HTR-8/SVneo (cell line): ENCODE measurements at regions not wholly inside any gene's neighbourhood (a gene's known extent, or its start where the extent isn't known, plus 50 kb on each side); places are given as distances from the start of the nearest gene placed in this dataset.

Experiments
- DNase-seq: peaks from one replicate; pipeline ENCODE4 v3.0.0; 2011; ENCODE audit warnings: low spot score, mixed read lengths; ENCODE audit not compliant: insufficient read length
- FAIRE-seq: peaks from 2 replicates; lab custom pipeline; 2011; peaks lifted over from hg19 to GRCh38; lab: Jason Lieb, UNC

DNA sequence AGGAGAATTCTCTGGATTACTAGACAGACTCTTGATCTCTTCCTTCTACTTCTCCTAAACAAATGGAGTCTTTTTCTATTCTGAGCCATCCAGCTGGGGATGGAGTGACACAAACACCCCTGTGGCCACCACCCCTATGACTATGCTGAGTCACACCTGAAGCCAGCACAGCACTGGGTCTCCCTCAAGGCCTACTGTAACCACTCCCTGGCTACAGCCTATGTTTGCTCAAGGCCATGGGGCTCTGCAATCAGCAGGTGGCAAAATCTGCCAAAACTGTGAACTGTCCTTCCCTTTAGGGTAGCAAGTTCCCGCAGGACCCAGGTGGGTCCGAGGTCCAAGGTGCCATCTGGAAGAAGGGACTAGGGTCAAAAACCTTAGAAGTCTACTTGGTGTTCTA, 132.3 kb downstream of the TINAG start:
- FAIRE-seq, result peak; percentile 26
- DNase-seq, result no peak

DNA sequence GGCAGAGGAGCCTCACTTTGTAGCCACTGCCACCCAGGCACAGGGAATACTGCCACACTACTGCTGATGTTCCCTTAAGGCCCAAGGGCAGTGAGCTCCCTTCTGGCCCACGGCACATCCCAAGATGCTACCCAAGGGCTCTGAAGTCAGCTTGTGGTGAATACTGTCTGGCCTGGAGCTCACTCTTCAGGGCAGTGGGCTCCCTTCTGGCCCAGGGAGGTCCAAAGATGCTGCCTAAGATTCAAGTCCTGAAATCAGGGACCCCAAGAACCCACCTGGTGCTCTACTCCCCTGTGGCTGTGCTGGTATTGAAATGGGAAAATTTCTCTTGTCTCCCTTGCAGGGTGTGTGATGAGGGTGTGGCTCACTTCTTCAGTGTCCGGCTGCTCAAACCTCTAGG, 132.8 kb downstream of the TINAG start:
- FAIRE-seq (no peak), DNase-seq (no peak)

DNA sequence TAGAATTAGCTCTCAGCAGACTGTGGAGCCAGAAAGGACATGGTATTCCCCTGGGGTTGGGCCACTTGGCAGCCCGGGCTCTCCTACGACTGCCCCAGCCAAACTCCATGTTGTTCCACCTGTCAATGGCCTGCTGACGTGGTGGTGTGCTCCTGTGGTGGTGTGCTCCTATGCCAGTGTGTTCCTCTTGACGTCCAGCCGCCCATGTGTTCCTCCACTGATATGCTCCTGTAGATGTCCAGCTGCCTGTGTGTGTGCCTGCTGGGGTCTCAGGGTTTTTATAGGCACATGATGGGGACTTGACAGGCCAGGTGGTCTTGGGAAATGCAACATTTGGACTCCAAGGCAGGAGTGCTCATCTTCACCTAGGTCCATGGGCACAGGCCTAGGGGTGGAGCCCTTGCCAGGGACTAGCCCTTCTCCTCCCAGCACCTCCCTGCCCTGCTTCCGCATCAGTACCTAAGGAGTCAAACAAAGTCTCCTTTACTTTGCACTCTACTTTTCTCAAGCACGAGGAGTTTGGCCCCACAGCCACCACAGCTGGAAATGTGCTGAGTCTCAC, 133.5 kb downstream of the TINAG start:
- FAIRE-seq (no peak), DNase-seq (no peak)

DNA sequence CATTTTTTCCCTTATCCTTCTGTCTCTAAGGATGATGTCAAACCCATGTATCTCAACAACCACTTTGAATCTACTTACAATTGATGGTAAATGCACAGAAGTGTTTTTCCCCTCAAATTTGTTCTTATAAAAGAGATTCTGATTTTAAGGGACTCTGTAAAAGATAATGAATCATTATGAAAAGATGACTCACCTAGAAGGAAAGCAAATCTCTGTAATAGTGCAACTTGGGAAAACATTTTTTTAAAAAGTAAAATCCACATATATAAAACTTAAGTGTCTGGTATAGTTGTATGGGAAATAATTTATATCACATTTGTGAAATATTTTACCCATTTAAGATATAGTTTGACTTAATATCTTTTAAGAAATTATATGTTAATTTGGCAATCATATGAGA, 137.0 kb downstream of the TINAG start:
- FAIRE-seq (no peak), DNase-seq (no peak)

DNA sequence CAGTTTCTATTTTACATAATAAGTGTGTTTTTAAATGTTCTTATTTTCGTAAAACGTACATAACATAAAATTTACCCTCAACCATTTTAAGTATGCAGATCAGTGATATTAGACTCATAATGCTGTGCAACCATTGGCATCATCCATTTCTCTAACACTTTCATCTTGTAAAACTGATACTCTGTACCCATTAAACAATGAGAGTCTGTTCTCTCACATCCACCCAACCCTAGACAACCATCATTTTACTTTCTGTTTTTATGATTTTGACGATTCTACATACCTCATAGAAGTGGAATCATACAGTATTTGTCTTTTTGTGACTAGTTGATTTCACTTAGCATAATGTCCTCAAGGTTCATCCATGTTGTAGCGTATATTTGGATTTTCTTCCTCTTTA, 140.4 kb downstream of the TINAG start:
- no peak for DNase-seq
- no peak for FAIRE-seq

DNA sequence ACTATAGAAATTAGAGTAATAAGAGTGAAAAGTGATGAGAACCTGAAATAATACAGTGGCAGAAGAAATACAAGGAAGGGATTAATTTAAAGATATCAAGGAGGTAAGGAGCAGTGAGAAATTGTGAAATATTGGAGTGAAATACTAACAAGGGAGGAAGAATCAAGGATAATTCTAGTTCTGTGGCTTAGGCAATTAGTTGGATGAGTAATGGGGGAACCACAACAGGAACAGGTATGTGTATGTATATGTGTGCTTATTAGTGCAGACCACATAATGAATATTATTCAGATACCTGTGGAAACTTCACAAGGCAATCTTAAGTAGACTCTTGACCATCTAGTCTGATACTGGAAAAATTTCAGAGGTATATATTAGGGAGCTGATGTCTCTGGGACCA, 143.3 kb downstream of the TINAG start:
- DNase-seq (no peak), FAIRE-seq (no peak)

DNA sequence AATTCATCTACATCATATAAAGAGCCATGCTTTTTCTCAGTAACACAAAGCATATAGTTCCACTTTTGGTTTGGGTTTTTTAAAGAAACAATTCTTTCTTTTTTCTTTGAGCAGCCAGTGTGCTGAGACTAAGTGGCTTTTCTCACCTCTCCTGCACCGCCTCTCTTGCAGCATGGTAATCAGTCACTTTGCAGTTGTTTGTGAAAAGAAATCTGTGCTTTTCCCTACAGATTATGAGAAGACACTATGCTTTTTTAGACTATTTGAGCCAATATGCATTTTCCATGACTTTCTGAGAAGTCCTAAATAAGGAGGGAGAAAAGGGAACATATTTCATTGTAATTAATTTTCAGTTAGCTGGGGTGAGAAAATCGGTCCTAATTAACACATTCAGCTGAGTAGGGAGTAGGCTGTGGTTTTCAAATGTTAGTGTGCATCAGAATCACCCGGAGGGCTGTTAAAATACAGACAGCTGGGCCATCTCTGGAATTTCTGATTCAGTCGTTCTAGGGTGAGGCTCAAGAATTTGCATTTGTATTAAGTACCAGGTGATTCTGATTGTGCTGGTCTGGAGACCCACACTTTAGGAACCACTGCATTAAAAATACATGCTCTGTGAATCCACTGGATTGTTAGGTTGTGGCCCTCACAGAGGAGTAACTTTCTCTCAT, 155.2 kb downstream of the TINAG start:
- DNase-seq (no peak), FAIRE-seq (no peak)

DNA sequence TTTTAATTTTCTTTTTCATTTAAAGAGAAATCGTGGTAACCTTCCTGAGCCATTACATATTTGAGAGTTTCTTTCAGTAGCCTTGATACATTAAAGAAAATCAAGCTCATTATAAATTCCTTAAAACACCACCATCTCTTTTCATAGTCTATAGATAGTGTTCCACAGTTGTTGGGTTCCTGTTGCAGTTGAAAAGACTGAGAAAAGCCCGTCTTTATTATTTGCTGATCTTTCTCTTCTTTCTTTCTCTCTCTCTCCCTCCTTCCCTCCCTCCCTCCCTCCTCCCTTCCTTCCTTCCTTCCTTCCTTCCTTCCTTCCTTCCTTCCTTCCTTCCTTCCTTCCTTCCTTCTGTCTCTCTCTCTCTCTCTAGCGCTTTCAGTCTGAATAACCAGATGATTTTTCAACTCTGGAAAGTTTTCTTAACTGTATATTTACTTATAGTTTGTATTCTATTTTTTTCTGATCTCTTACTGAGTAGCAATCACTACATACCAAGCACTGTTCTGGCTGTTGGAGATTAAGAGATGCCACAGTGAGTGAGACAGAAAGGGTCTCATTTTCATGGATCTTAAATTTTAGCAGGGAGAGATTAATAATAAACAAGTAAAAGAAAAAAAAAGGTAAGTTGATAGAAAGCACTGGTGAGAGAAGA, 157.5 kb downstream of the TINAG start:
- FAIRE-seq (no peak), DNase-seq (no peak)

DNA sequence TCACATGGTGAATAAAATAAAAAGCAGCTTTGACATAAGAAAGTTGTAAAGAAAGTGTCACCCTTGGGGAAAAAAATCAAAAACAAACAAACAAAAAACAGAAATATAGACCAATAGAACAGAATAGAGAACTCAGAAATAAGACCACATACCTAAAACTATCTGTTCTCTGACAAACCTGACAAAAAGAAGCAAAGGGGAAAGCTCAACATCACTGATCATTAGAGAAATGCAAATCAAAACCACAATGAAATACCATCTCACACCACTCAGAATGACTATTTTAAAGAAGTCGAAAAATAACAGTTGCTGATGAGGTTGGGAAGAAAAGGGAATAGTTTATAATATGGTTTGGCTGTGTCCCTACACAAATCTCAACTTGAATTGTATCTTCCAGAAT, 159.1 kb downstream of the TINAG start:
- DNase-seq, result no peak
- no peak for FAIRE-seq

DNA sequence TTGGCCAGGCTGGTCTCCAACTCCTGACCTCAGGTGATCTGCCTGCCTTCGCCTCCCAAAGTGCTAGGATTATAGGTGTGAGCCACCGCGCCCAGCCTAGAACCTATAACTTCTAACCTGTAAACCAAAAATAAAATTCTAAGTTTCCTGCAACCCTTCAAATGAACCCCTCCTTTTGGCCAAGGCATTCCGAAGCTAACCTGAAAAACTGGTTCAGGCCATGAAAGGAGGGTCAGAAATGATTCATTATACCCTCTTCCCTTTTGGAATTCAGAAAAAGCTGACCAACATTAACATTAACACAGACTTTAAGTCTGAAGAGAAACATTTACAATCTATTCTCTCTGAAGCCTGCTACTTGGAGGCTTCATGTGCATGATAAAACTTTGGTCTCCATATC, 165.1 kb downstream of the TINAG start:
- FAIRE-seq (no peak), DNase-seq (no peak)

DNA sequence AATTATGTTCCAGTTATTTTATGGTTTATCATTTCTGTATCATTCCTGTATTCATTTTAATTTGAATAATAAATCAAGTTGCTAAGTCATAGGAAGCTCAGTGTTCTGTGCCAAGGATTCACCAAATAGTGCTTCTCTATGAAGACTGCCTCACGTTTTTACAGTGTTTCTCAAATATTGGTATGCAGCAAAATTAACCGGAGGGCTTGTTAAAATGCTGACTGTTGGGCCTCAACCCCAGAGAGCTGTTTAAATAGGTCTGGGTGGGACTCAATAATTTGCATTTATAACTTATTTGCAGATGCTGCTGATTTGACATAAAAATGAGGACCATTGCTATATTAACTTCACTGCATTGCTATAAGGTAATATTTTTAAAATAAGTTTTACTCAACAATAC, 166.7 kb downstream of the TINAG start:
- no peak for FAIRE-seq

DNA sequence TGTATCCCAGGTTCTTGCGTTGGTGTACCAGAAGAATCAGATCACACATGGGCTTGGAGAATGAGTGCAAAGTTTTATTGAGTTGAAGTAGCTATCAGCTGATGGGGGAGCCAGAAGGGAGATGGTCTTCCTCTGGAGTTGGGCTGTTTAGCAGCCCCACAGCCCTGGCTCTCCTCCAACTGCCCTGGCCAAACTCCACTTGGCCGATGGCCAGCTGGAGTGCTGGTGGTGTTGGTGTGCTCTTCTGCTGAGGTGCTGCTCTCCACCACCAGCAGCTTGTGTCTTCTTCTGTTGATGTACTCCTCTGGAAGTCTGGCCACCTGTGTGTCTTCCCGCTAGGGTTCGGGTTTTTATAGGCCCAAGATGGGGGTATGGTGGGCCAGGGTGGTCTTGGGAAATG, 172.8 kb downstream of the TINAG start:
- DNase-seq, result no peak
- FAIRE-seq, result no peak

More for the DNA sequence above, 166.7 kb downstream of the TINAG start:
- DNase-seq, result no peak

DNA sequence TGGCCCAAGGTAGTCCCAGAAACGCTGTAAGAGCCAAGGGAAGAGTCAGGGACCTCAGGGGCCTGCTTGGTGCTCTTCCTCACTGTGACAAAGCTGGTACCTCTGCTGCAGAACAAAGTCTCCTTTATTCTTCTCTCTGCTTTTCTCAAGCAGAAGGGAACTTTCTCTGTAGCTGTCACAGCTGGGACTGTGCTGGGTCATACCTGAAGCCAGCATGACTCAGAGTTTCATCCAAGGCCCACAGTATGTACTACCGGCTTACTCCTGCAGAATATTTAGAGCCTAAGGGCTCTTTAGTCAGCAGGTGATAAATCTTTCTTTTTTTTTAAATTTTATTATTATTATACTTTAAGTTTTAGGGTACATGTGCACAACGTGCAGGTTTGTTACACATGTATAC, 183.2 kb downstream of the TINAG start:
- DNase-seq (no peak), FAIRE-seq (no peak)

DNA sequence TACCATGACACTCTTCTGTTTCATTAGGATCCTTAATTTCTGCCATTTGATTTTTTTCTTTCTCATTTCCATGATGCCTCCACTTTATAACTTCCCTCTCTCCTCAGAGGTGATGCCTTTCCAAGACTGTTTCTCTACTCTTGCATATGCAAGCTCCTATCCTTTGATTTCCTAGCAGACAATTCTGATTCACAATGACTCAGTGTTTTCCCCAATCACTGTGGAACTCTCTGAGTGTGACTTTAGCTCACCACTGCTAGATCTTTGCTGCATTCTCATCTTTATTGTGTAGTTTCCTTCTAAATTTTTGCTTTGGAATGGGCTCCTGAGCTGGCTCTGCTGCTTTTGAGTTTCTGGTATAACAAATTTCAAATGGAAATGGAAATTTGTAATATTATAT, 184.9 kb downstream of the TINAG start:
- FAIRE-seq, result no peak
- DNase-seq, result peak; percentile 22

DNA sequence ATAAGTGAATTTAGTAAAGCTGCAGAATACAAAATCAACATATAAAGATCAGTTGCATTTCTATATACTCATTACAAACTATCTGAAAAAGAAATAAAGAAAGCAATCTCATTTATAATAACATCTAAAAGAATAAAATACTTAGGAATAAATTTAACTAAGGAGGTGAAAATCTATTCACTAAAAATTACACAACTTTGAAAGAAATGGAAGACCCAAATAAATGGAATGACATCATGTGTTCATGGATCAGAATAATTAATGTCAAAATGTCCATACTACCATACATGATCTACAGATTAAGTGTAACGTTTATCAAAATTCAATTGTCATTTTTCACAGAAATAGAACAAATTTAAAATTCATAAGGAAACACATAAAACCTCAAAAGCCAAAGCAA, 194.9 kb downstream of the TINAG start:
- no peak for FAIRE-seq
- DNase-seq, result no peak

DNA sequence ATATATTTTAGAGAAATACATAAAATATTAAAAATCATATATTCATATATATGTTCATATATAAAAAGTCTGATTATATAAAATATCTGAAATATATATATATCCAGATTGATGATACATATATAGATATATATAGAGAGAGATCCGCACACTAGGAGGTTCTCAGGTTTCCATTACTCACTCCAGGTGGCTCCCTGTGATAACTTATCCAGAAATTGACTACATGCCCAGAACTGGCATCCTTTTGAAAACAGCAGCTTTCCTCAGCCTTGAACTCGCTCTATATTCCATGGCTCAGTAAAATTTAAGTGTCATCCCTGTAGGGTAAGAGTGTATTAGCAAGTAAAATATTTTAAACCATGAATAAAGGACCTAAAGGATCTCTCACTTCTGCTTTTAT, 206.8 kb downstream of the TINAG start:
- FAIRE-seq, result no peak
- no peak for DNase-seq

DNA sequence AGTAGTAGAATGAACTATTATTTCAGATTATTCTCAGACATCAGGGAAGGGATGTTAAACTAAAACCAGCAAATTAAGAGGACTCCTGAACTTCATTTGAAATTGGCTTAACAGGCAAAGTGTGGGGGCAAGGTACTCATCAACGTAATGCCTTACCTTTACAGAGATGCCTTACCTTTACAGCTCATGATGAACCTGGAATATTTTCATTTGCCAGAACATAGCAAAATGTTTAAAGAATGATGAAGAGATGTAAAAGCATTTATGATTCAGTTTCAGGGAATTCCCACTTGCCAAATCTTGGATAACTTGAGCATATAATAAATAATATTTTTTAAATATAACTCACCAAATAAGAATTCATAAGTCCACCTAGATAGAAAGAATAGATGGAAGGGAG, 207.5 kb downstream of the TINAG start:
- DNase-seq (no peak), FAIRE-seq (peak; percentile 33)

DNA sequence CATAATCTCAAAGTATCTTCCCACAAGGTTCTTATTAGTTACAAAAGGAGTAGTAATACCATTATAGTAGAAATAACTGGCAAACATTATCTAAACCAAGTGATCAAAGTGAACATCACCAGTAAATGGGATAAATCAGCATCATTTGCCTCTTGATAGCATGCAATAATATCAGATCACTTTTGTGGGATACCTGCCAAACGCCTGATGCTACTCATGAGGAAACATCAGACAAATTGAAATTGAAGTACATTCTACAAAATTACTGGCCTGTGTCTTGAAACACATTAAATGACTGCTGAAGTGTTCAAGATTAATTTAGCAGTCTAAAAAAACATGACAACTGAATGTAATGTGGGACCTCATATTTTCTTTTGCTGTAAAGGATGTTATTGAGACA, 208.1 kb downstream of the TINAG start:
- FAIRE-seq (no peak), DNase-seq (no peak)

DNA sequence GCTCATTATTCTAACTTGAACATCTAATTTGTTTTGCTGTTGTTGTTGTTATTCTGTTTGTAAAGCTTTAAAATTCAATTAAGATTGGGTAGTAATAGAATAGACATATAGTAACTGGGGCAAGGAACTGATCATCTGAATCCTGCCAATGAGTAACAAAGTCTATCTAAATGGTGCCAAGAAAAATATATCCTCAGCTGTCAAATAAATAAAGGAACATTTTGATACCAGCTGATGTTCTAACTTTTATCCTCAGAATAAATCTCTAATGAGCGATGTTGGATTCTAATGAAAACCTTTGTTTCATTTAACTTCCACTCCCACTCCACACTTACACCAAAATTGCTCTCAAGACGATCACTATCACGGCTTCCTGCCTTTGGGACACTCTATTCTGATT, 210.9 kb downstream of the TINAG start:
- FAIRE-seq (no peak), DNase-seq (no peak)

DNA sequence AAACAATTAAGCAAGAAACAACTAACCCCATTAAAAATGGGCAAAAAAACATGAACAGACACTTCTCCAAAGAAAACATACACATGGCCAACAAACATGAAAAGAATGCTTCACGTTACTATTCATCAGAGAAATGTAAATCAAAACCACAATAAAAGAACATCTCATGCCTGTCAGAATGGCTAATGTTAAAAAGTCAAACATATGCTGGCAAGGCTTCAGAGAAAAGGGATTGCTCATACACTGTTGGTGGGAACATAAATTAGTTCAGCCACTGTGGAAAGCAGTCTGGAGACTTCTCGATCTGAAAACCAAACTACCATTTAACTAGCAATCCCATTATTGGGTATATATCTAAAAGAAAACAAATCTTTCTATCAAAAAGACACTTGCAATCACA, 217.5 kb downstream of the TINAG start:
- DNase-seq (no peak), FAIRE-seq (no peak)

DNA sequence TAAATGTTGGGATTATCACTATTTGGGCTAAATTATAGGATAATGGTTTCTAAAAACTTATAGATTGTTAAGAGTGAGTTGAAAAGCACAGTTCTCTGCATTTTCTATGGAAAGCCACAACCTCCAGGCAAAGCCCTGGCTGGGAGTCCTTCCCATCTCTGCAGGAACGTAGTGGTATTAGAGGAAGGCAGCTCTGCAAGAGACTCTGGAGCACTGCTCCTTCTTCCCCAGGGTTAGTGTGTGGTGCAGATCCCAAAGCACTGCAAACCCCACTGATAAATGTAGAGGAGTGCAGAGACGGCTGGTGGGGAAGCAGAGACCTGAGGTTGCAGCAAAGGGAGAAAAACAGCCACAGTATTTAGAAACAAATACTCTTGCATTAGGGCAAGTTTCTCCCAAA, 225.3 kb downstream of the TINAG start:
- FAIRE-seq, result no peak
- DNase-seq, result no peak

DNA sequence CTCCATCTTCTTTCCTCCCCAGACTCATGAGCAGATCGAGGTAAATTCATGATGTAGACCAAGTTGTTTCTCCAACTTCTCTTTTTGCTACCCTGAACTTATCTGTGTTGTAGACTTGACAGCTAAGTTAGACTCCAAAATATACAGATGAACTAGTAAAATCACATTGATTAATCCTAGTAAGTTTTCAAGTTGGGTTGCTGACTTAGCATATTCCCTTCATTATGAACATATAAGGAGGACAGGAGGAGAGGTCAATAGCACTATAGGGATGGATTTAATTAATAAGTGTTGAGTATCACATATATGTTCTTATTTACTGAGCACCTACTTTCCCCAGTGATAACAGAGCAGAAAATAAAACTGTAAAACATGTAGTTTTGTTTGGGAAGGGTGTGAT, 227.3 kb downstream of the TINAG start:
- no peak for DNase-seq
- FAIRE-seq, result no peak
